Activated naive CD4-positive, alpha-beta T cell treated with anti-CD3 and anti-CD28 coated beads, Interleukin-2, amount 50 U/mL, for 24 hours (primary cell): ENCODE measurements at regions not wholly inside any gene's neighbourhood (a gene's known extent, or its start where the extent isn't known, plus 50 kb on each side); places are given as distances from the start of the nearest gene placed in this dataset.

Experiments used
- H3K27ac Mint-ChIP-seq: one replicate; pipeline ENCODE4 v1.8.0; 2021; ENCODE audit warnings: mild to moderate bottlenecking, mixed read lengths
- H3K27me3 Mint-ChIP-seq: one replicate; pipeline ENCODE4 v1.8.0; 2021; ENCODE audit warnings: mixed read lengths
- H3K36me3 Mint-ChIP-seq: one replicate; pipeline ENCODE4 v1.8.0; 2021; ENCODE audit warnings: mixed read lengths
- H3K4me1 Mint-ChIP-seq: one replicate; pipeline ENCODE4 v1.8.0; 2021; ENCODE audit warnings: mixed read lengths
- H3K4me3 Mint-ChIP-seq: one replicate; pipeline ENCODE4 v1.8.0; 2021; ENCODE audit warnings: mild to moderate bottlenecking, mixed read lengths
- H3K9me3 Mint-ChIP-seq: one replicate; pipeline ENCODE4 v1.8.0; 2021; ENCODE audit warnings: mixed read lengths

DNA sequence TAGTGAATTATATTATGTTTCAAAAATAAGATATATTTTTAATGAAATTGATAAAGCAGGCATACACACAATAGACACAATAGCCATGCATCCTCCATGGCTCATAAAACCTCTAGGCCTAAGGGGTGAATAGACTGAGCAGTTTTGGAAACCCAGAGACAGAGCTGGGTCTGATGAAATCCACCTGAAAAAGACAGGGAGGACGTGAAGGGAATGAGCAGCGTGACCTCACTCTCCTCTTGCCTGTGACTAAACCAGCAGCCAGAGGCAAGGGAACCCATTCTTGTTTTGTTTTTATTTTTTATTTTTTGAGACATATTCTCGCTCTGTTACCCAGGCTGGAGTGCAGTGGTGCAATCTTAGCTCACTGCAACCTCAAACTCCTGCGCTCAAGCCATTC, 424.4 kb upstream of the FAM241A start:
- H3K9me3 Mint-ChIP-seq: no peaks in the 10 kb centered on the region
- no peaks in the 10 kb centered on the region for H3K27me3 Mint-ChIP-seq
- H3K36me3 Mint-ChIP-seq: no peaks in the 10 kb centered on the region
- no peak overlapping the region for H3K4me3 Mint-ChIP-seq
- no peaks in the 10 kb centered on the region for H3K4me1 Mint-ChIP-seq
- H3K27ac Mint-ChIP-seq: no peak overlapping the region

DNA sequence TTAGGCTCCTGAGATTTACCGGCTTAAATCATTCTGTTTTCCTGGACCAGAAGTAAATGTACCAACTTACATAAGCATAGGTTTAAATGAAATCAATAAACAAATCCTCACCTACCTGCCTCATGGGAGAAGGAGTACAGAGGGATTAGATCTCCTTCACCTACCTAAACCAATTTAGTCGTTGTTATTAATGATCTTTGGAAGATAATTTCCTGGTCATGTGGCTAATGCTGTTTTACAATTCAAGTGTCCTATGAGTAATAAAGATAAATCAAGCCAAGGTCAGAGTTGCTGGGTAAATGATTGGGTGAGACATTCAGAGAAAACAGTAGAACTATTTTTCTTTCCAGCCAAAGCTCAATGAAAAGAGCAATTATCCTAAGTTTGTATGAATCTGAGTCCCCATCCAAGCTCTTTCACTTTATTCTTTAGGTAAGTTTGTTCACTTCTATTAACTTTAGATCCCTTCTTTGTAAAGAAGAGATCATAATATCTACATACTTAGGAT, 423.0 kb upstream of the FAM241A start:
- Mint-ChIP-seq H3K9me3 (no peaks in the 10 kb centered on the region), H3K27me3 (no peaks in the 10 kb centered on the region), H3K36me3 (no peaks in the 10 kb centered on the region), H3K27ac (no peak overlapping the region), H3K4me3 (no peak overlapping the region), H3K4me1 (no peaks in the 10 kb centered on the region)

DNA sequence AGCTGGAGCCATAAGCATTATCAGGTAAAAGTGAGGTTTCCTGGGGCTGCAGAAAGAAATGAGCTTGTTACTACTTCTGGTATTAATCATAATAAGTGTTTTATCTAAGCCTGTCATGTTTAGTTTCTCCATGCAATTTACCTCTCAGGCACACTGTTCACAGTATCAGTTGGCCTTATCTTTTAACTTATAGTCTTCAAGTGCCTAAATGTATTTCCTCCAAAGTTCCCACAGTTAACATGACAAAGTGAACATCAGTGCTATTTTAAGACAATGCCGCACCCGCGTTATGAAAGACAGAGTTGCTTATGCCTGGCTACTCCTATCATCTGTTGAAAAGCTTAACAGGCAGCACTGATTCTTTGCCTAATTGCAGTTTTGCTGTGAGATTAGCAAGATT, 408.7 kb upstream of the FAM241A start:
- Mint-ChIP-seq H3K4me3 (no peak overlapping the region), H3K27me3 (no peaks in the 10 kb centered on the region), H3K9me3 (peaks cover 6% of the 10 kb centered on the region), H3K4me1 (no peaks in the 10 kb centered on the region), H3K36me3 (no peaks in the 10 kb centered on the region), H3K27ac (no peak overlapping the region)

DNA sequence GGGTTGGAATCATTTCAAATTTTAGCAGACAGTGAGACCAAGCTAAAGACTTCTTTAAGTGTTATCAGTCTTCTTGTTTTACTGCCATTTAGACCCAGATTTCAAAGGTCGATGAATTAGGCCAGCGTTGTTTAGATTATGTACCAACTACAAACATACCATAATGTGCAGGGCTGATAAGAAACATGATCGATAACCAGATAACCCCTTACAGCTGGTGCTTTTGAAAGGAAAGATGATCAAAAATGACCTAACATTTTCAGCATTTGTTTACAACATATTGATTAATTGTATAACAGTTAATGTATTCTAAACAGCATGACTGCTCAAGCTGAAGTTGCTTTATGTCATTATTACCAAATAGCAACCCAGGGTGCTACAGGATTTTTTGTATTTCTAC, 400.4 kb upstream of the FAM241A start:
- no peaks in the 10 kb centered on the region for H3K9me3 Mint-ChIP-seq
- no peak overlapping the region for H3K27ac Mint-ChIP-seq
- H3K36me3 Mint-ChIP-seq: no peaks in the 10 kb centered on the region
- H3K27me3 Mint-ChIP-seq: no peaks in the 10 kb centered on the region
- H3K4me1 Mint-ChIP-seq: no peaks in the 10 kb centered on the region
- H3K4me3 Mint-ChIP-seq: no peak overlapping the region

DNA sequence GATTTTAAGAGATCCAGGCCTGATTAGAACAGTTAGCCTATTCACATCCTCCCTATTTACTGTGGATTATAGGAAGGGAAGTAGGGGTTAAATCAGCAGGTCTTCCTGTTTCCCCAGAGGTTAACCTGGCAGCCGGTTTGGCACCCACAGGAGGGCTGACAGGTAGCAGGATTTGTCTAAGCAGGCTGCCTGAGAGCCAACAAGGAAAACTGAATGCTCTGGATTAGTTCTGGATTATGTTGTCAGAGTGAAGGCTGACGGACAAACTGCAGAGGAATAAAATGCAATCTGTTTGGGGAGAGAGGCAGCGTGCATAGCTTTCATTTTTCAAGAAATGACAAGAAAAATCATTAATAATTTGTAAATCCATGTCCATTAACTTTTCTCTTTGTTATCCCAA, 397.1 kb upstream of the FAM241A start:
- Mint-ChIP-seq H3K27me3 (no peaks in the 10 kb centered on the region), H3K4me1 (no peaks in the 10 kb centered on the region), H3K36me3 (no peaks in the 10 kb centered on the region), H3K4me3 (no peak overlapping the region), H3K9me3 (peaks cover 6% of the 10 kb centered on the region), H3K27ac (no peak overlapping the region)

DNA sequence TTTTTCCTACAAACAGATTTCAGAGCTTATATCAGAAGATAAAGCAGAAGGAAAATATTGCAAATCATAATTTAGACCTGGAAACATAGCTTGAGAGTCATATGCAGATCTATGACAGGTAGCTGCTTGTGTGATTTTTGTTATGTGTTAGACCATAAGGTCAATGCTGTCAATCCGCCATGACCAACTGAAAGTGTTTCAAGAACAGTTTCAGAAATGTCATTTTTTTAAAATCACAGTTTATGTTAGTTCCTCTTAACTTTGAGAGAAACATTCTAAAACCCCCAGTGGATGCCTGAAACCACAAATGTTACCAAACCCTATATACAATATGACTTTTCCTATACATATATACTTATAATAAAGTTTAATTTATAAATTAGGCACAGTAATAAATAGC, 391.3 kb upstream of the FAM241A start:
- Mint-ChIP-seq H3K27me3 (no peaks in the 10 kb centered on the region), H3K4me3 (no peak overlapping the region), H3K9me3 (peaks cover 6% of the 10 kb centered on the region), H3K4me1 (no peaks in the 10 kb centered on the region), H3K36me3 (no peaks in the 10 kb centered on the region), H3K27ac (no peak overlapping the region)

DNA sequence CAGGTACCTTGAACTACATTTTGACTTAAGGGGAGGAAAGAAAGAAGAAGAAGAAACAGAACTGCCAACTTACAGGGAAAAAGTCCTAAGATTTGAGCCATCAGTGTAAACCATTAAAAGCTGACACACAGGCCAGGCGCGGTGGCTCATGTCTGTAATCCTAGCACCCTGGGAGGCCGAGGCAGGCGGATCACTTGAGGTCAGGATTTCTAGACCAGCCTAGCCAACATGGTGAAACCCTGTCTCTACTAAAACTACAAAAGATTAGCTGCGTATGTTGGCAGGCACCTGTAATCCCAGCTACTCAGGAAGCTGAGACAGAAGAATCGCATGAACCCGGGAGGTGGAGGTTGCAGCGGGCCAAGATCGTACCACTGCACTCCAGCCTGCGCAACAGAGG, 389.7 kb upstream of the FAM241A start:
- Mint-ChIP-seq H3K27ac (no peak overlapping the region), H3K9me3 (peaks cover 6% of the 10 kb centered on the region), H3K36me3 (no peaks in the 10 kb centered on the region), H3K4me3 (no peak overlapping the region), H3K4me1 (no peaks in the 10 kb centered on the region), H3K27me3 (no peaks in the 10 kb centered on the region)

DNA sequence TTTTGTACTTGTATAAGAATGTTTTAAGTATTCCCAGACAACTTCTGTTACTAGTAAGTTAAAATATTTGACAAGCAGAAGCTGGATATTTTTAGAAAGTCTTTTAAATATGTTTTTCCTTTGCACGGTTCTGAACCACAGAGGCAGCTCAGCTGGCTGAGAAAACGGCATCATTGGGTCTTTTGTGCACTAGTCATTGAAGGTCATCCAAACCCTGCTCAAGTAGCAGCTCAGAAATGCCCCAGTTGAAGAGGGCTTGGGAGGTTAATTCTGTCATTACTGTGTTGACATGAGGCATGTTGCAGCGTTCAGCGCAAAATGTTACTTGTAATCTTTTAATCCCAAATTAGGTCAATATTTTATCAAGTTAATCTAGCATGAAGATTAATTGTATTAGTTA, 383.7 kb upstream of the FAM241A start:
- Mint-ChIP-seq H3K27ac (no peak overlapping the region), H3K27me3 (no peaks in the 10 kb centered on the region), H3K36me3 (no peaks in the 10 kb centered on the region), H3K9me3 (peaks cover 4% of the 10 kb centered on the region), H3K4me3 (no peak overlapping the region), H3K4me1 (no peaks in the 10 kb centered on the region)

DNA sequence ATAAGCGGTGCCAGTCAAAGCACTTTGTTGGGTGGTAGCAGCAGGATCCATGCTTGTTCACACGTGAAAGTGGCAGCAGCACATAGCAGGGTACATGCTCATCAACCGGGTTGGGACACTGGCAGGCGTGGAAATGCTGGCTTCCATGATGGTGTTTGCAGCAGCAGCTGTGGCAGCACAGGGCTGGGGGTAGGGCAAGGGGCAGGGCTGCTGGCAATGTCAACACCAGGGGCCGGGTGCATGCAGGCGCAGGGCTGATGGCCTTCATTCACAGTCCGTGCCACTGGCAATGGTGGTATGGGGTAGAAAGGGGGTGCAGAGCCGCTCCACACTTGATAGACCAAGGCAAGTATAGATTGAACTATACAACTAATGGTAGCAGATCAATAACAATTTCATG, 374.7 kb upstream of the FAM241A start:
- Mint-ChIP-seq H3K27me3 (no peaks in the 10 kb centered on the region), H3K27ac (no peak overlapping the region), H3K4me3 (no peak overlapping the region), H3K4me1 (no peaks in the 10 kb centered on the region), H3K9me3 (peaks cover 4% of the 10 kb centered on the region), H3K36me3 (no peaks in the 10 kb centered on the region)

DNA sequence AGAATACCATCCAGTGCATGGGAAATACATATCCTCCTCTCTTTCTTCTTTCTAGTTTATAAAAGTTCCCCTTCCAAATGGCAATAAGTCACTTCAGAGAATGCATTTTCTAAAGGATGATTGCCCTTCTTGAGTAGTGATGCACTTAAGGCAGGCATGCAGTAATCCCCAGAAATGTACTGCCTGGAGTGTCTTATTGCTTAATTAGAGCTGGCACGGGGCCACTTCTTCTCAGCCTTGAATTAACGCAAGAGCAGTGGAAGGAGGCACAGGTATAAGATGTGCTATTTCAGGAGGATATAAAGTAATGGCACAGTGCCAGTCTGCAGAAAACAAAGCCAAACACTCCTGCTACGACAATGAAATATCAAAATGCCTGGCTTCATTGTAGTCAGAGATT, 371.4 kb upstream of the FAM241A start:
- peaks cover 9% of the 10 kb centered on the region for H3K9me3 Mint-ChIP-seq
- H3K27me3 Mint-ChIP-seq: no peaks in the 10 kb centered on the region
- no peak overlapping the region for H3K27ac Mint-ChIP-seq
- H3K4me1 Mint-ChIP-seq: no peaks in the 10 kb centered on the region
- no peak overlapping the region for H3K4me3 Mint-ChIP-seq
- H3K36me3 Mint-ChIP-seq: no peaks in the 10 kb centered on the region

DNA sequence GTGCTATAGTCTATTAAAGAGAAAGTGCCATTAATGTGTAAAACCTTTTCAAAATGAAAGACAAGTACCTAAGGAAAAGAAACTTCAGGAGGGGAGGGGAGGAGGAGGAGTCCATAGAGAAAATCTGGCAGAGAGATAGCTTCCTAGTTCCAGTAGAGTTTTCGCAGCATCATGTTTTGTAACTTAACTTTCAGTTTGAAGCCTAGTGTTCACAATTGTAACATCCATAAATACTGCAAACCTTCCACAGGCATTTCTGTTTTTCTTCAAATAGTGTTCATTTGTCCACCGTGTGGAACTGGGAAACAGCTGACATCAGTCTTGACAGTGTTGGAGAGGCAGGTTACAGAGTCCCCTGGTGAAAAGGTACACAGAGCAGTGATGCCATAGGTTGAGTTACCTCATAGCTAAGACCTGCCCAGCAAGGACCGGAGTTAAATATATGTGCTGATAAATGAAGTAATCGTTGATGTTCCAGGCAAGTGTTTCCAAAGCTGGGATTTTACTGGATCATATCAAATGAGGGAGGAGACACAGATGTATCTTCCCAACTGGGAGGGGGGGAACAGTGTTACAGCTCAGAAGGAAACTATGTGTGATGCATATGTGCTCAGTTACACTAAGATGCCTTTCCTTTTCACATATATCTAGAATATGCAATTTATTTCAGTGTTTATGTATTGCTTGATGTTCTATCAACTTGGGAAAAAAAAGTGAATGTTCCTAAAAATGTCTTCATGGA, 369.5 kb upstream of the FAM241A start:
- H3K27ac Mint-ChIP-seq: no peak overlapping the region
- no peaks in the 10 kb centered on the region for H3K36me3 Mint-ChIP-seq

DNA sequence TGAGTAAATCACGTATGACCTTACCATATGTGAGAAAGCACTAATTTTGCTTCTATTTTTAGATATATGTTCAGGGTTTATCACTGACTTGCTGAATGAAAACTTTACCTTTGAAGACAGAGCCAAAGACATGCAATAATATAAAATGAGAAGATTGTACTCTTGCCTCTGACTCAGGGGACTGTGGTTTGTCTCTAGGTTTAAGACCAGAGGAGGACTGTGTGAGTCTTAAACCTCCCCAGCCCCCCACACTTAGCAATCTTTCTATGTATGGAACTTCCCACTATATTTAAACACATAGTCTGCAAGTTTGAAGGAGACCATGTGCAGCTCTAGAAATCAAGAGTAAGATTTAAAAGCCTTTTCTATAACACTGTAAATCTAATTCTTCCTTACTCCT, 368.7 kb upstream of the FAM241A start:
- Mint-ChIP-seq H3K9me3 (peaks cover 5% of the 10 kb centered on the region), H3K4me3 (no peak overlapping the region), H3K4me1 (no peaks in the 10 kb centered on the region), H3K27me3 (no peaks in the 10 kb centered on the region), H3K27ac (no peak overlapping the region), H3K36me3 (no peaks in the 10 kb centered on the region)

More for the DNA sequence above, 369.5 kb upstream of the FAM241A start:
- Mint-ChIP-seq H3K4me3 (no peak overlapping the region), H3K4me1 (no peaks in the 10 kb centered on the region), H3K9me3 (peaks cover 5% of the 10 kb centered on the region), H3K27me3 (no peaks in the 10 kb centered on the region)

DNA sequence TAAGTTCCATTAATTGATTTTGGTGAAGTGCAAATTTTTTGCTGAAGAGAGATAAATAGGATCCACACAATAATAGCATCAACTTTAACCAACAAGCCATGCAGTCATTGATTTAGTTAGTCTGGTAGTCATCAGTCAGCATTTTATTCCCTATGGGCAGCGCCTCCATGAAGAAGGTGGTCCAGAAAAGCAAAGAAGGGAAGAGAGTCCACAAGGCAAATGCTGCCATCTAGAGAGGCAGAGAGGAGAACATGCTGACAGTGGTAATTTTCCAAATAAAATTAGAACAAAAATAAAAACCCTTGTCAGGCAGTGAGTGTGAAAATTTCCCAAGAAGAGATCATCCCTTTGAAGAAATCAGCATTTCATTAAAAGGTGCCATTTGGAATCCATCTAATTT, 366.7 kb upstream of the FAM241A start:
- Mint-ChIP-seq H3K36me3 (no peaks in the 10 kb centered on the region), H3K27ac (no peak overlapping the region), H3K4me3 (no peak overlapping the region), H3K9me3 (peaks cover 5% of the 10 kb centered on the region), H3K4me1 (no peaks in the 10 kb centered on the region), H3K27me3 (no peaks in the 10 kb centered on the region)

DNA sequence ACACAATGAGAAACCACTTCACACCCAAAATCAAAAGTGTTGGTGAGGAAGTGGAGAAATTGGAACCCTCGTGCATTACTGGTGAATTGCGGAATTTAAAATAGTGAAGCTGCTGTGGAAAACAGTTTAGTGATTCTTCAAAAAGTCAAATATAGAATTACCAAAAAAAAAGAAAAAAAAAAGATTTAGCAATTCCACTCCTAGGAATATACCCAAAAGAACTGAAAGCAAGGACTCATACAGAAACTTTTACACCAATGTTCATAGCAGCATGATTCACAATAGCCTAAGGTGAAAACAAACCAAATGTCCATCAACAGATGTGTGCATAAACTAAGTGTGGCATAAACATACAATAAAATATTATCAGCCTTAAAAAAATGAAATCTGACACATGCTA, 364.3 kb upstream of the FAM241A start:
- Mint-ChIP-seq H3K36me3 (no peaks in the 10 kb centered on the region), H3K27me3 (no peaks in the 10 kb centered on the region), H3K4me1 (no peaks in the 10 kb centered on the region), H3K9me3 (peaks cover 5% of the 10 kb centered on the region), H3K27ac (no peak overlapping the region), H3K4me3 (no peak overlapping the region)

DNA sequence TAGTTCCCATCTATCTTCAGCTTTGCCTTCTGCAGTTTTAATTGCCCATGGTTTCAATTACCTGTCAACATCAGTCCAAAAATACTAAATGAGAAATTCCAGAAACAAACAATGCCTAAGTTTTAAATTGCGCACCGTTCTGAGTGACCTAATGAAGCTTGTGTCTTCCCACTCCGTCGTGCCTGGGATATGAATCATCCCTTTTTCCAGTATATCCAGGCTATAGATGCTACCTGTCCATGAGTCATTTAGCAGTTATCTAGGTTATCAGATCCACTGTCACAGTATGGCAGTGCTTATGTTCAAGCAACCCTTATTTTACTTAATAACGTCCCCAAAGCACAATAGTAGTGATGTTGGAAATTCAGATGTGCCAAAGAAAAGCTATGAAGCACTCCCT, 363.6 kb upstream of the FAM241A start:
- Mint-ChIP-seq H3K4me3 (no peak overlapping the region), H3K27me3 (no peaks in the 10 kb centered on the region), H3K9me3 (peaks cover 5% of the 10 kb centered on the region), H3K27ac (no peak overlapping the region), H3K4me1 (no peaks in the 10 kb centered on the region), H3K36me3 (no peaks in the 10 kb centered on the region)

DNA sequence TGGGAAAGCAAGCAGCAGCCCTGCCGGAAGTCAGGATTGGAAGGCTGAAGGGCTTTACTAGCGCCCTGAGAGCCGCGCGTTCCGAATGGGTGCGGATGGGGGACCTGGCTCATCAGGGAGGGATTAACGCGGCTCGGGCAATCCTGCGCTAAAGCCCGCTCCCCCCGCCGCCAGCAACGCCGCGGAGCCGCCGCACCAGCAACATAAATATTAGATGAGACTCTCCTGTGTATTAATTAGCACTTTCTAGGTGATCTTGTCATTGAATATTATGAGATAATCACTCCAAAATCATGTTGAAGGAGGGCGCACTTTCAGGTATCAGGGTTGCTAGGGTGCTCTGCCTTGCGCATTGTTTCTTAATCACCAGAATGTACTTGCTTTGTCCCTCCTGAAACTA, 357.2 kb upstream of the FAM241A start:
- Mint-ChIP-seq H3K4me3 (no peak overlapping the region), H3K27ac (no peak overlapping the region), H3K36me3 (no peaks in the 10 kb centered on the region), H3K9me3 (peaks cover 6% of the 10 kb centered on the region), H3K27me3 (no peaks in the 10 kb centered on the region), H3K4me1 (no peaks in the 10 kb centered on the region)
